ENCODE measurements at regions not wholly inside any gene's neighbourhood (a gene's known extent, or its start where the extent isn't known, plus 50 kb on each side); places are given as distances from the start of the nearest gene placed in this dataset.

DNA sequence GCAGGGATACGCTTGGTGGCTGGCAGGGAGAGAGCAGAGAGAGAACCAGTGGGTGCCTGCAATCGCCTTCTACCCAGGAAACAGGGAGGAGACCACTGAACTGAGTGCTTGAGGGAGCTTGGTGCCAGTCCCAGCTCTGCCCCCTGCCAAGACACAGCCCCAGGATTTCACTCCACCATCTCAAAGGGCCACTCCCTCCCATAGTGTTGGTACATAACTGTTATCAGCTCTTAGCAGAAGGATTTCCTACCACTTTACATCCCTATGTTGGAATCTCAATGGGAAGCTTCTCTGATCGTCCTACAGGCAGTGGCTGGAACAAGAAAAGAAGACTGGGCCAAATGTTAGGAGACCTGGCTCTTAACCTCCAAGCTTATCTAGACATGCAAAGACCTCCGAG lies 157.4 kb upstream of the FOXN3 start:
- peaks cover 17% of the 10 kb centered on the region for H3K4me1 ChIP-seq
- no peak overlapping the region for H3K27ac ChIP-seq
- 92% methylated on average over 4 of the region's 4 CpGs for WGBS
- no peaks in the 10 kb centered on the region for H3K9me3 ChIP-seq
- DNase-seq (ENCODE audit: low spot score in 2 of 2), result no peak
- H3K36me3 ChIP-seq, result no peaks in the 10 kb centered on the region
- H3K4me3 ChIP-seq, result no peak overlapping the region
- TF ChIP-seq EP300 (IDR thresholded peaks at IDR 0.05) (no peak), POLR2AphosphoS5 (IDR thresholded peaks at IDR 0.05) (no peak), POLR2A (IDR thresholded peaks at IDR 0.05) (no peak)
- TF ChIP-seq, protein P1, sequence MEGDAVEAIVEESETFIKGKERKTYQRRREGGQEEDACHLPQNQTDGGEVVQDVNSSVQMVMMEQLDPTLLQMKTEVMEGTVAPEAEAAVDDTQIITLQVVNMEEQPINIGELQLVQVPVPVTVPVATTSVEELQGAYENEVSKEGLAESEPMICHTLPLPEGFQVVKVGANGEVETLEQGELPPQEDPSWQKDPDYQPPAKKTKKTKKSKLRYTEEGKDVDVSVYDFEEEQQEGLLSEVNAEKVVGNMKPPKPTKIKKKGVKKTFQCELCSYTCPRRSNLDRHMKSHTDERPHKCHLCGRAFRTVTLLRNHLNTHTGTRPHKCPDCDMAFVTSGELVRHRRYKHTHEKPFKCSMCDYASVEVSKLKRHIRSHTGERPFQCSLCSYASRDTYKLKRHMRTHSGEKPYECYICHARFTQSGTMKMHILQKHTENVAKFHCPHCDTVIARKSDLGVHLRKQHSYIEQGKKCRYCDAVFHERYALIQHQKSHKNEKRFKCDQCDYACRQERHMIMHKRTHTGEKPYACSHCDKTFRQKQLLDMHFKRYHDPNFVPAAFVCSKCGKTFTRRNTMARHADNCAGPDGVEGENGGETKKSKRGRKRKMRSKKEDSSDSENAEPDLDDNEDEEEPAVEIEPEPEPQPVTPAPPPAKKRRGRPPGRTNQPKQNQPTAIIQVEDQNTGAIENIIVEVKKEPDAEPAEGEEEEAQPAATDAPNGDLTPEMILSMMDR (IDR thresholded peaks at IDR 0.05), result no peak
- H3K27me3 ChIP-seq, result no peaks in the 10 kb centered on the region

DNA sequence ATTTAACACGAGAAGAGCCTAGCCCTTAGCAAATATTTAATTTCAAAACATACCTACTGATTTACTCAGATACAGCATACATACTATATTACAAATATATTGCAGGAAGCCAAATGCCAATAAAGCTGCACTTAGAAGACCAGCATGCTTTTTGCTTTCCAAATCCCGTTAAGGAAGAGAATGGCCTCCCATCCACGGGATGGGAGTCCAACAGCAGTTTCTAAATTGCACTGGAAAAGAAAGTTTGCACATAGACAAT lies 156.3 kb upstream of the FOXN3 start:
- WGBS, result 76% methylated on average over 3 of the region's 3 CpGs
- H3K4me3 ChIP-seq, result no peak overlapping the region
- TF ChIP-seq EP300 (IDR thresholded peaks at IDR 0.05) (no peak), POLR2A (IDR thresholded peaks at IDR 0.05) (no peak), POLR2AphosphoS5 (IDR thresholded peaks at IDR 0.05) (no peak)
- TF ChIP-seq, protein P1 (IDR thresholded peaks at IDR 0.05), result no peak
- H3K27ac ChIP-seq, result no peak overlapping the region
- peaks cover 11% of the 10 kb centered on the region for H3K4me1 ChIP-seq
- H3K9me3 ChIP-seq, result no peaks in the 10 kb centered on the region
- H3K27me3 ChIP-seq, result no peaks in the 10 kb centered on the region
- DNase-seq (ENCODE audit: low spot score in 2 of 2), result no peak
- H3K36me3 ChIP-seq, result no peaks in the 10 kb centered on the region

DNA sequence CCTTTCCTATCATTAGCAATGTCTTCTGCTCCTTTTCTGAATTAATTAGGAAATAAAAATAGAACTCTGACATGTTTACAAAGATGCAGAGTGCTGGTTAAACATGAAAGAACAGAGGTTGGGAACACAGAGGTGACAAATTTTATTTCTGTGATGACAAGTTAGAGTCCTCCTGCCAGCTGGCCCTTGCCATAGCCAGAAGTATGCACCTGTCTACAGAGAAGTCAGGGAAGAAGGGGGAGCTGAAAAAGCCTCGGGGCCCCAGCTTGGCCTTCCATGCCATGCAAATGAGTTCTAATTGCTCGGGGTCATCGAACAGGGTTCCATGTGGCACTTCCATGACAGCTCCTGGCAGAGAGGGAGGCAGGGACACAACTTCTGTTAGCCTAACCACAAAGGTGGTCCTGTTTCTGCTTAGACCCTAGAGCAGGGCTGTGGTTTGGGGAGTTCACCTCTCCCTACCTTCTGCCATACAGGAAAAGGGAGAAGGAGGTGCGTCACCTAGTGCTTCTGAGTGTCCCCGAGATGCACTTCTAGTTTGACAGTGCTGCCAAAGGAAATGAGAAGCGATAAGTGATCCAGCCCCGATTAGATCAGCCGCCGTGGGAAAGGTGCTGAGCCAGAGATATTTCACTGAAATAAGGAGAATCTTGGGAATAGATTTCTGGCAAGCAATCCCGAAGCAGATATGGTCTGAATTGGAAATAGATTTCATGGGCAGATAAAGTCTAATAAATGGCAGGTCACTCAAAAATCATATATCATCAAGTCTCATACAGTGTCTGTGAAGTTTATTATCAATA lies 155.8 kb upstream of the FOXN3 start:
- Histone ChIP-seq H3K4me3 (no peak overlapping the region), H3K36me3 (no peaks in the 10 kb centered on the region), H3K27ac (no peak overlapping the region), H3K9me3 (no peaks in the 10 kb centered on the region), H3K27me3 (no peaks in the 10 kb centered on the region), H3K4me1 (peaks cover 11% of the 10 kb centered on the region)
- no peak for DNase-seq (ENCODE audit: low spot score in 2 of 2)
- WGBS, result 46% methylated on average over 10 of the region's 10 CpGs
- TF ChIP-seq EP300 (IDR thresholded peaks at IDR 0.05), result no peak

DNA sequence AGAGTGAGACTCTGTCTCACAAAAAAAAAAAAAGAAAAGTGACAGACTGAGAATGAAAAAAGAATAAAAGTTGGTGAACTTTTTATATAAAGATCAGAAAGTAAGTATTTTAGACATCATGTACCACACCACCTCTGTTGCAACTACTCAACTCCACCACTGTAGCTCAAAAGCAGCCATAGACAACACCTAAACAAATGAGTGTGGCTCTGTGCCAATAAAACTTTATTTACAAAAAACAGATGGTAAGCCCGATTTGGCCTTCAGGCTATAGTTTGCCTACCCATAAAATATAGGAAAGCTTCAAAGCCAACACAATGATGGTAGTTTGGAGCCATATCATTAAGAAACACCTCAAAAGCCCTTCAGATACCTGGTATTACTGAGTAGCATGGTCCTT lies 154.5 kb upstream of the FOXN3 start:
- TF ChIP-seq EP300 (IDR thresholded peaks at IDR 0.05) (no peak), POLR2AphosphoS5 (IDR thresholded peaks at IDR 0.05) (no peak), POLR2A (IDR thresholded peaks at IDR 0.05) (no peak)
- TF ChIP-seq, protein P1 (IDR thresholded peaks at IDR 0.05), result no peak
- peaks cover 11% of the 10 kb centered on the region for H3K4me1 ChIP-seq
- no peaks in the 10 kb centered on the region for H3K9me3 ChIP-seq
- H3K27ac ChIP-seq, result no peak overlapping the region
- no peak overlapping the region for H3K4me3 ChIP-seq
- 68% methylated on average over 1 of the region's 1 CpG for WGBS
- no peaks in the 10 kb centered on the region for H3K27me3 ChIP-seq
- no peaks in the 10 kb centered on the region for H3K36me3 ChIP-seq
- DNase-seq (ENCODE audit: low spot score in 2 of 2), result no peak

DNA sequence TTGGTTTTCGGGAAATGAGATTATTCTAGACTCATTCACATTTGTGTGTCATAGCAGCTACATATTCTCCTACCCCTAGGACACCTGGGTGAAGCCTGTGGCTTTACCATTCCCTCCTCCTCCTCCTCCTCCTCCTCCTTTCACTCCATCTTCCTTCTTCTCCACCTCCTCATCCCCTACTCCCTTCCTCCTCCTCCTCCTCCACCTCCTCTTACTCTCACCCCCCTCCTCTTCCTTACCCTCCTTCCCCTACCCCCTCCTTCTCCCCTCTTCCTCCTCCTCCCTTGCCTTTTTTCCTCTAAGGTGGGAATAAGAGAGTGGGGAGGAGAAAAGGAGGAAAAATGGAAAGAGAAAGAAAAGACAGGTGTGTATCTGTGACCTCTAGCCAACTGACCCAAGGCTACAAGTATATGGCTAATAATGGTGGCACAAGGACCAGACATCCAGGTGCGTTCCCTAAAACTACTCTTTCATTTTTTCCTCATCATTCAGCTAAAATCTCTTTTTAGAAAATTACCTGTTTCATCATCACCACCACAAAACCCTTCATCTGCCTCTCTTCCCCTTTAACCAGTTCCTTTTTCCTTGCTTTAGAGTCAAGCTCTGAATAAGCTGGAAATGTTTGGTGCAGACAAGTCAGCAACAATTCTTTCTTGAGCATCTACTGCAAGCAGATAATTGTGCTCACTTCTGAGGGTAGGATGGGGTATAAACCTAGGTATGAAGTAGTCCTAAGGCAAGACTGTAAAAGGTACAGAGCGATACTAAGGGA lies 149.8 kb upstream of the FOXN3 start:
- Histone ChIP-seq H3K27ac (no peak overlapping the region), H3K4me3 (no peak overlapping the region), H3K36me3 (no peaks in the 10 kb centered on the region), H3K9me3 (no peaks in the 10 kb centered on the region), H3K4me1 (peaks cover 4% of the 10 kb centered on the region), H3K27me3 (no peaks in the 10 kb centered on the region)
- TF ChIP-seq POLR2A (IDR thresholded peaks at IDR 0.05) (no peak), EP300 (IDR thresholded peaks at IDR 0.05) (no peak), POLR2AphosphoS5 (IDR thresholded peaks at IDR 0.05) (no peak)
- TF ChIP-seq, protein P1 (IDR thresholded peaks at IDR 0.05), result no peak
- WGBS, result 91% methylated on average over 3 of the region's 3 CpGs
- DNase-seq (ENCODE audit: low spot score in 2 of 2), result no peak

Data from suprapubic skin (tissue), 4 donors.